Upper lobe of left lung (tissue), 6 donors: ENCODE measurements at regions not wholly inside any gene's neighbourhood (a gene's known extent, or its start where the extent isn't known, plus 50 kb on each side); places are given as distances from the start of the nearest gene placed in this dataset.

Source experiments
- ATAC-seq, 2 donors: fragments of 200-7000 bp; cut with Tn5 transposase; one replicate each; pipeline ENCODE4 v1.9.1; 2022; ENCODE audit warnings: mild to moderate bottlenecking in 2 of 2, moderate library complexity in 2 of 2; ENCODE audit not compliant: low FRiP score in 2 of 2
- DNase-seq, 2 donors: peaks; one replicate each; pipeline ENCODE4 v3.0.0-alpha.2; 2019 to 2020
- H3K27ac ChIP-seq, 4 donors: fragments of 200-600 bp; sonication (generic); one replicate each; pipeline ENCODE4 v1.5.1; 2016 to 2019
- H3K27me3 ChIP-seq, 4 donors: fragments of 200-600 bp; sonication (generic); one replicate each; pipeline ENCODE4 v1.5.1; 2017 to 2019
- H3K36me3 ChIP-seq, 4 donors: fragments of 200-600 bp; sonication (generic); one replicate each; pipeline ENCODE4 v1.5.1; 2016 to 2019
- H3K4me1 ChIP-seq, 4 donors: fragments of 200-600 bp; sonication (generic); one replicate each; pipeline ENCODE4 v1.5.1; 2018 to 2019
- H3K4me3 ChIP-seq, 4 donors: fragments of 200-600 bp; sonication (generic); one replicate each; pipeline ENCODE4 v1.5.1; 2017 to 2019; ENCODE audit warnings: mild to moderate bottlenecking in 2 of 4, moderate library complexity in 1 of 4
- H3K9me3 ChIP-seq, 4 donors: fragments of 200-600 bp; sonication (generic); one replicate each; pipeline ENCODE4 v1.5.1; 2018 to 2019
- CTCF ChIP-seq, 6 experiments: fragments of 450-650 bp in 4 of 6; fragments of 200-600 bp in 2 of 6; sonication (generic) in 2 of 6; IDR thresholded peaks; one replicate each; pipeline ENCODE4 v1.5.1; 2016 to 2019; ENCODE audit warnings: antibody characterized with exemption in 6 of 6
- EP300 ChIP-seq, 4 donors: sonication (generic); formaldehyde crosslinking; IDR thresholded peaks; one replicate each; pipeline ENCODE4 v1.5.1; 2017; ENCODE audit warnings: antibody characterized with exemption in 4 of 4, control low read depth in 2 of 4
- POLR2A ChIP-seq, 4 donors: fragments of 450-650 bp; IDR thresholded peaks; one replicate each; pipeline ENCODE4 v1.5.1; 2016 to 2017; ENCODE audit warnings: antibody characterized with exemption in 4 of 4, mild to moderate bottlenecking in 2 of 4
- POLR2AphosphoS5 ChIP-seq, 2 donors: sonication (generic); formaldehyde crosslinking; IDR thresholded peaks; one replicate each; pipeline ENCODE4 v1.5.1; 2017; ENCODE audit warnings: antibody characterized with exemption in 2 of 2
- WGBS, 2 donors: methylation state at CpG; one replicate each; pipeline ENCODE4 v1.1.5; 2017 to 2018; 5-methylcytosine and 5-hydroxymethylcytosine counted together
- donor health status: DM: no; HTN: no; CAD: no; lungs with moderate emphysema.
- donor health status: DM: no; HTN: yes; CAD: no; lungs with severe emphysema.

DNA sequence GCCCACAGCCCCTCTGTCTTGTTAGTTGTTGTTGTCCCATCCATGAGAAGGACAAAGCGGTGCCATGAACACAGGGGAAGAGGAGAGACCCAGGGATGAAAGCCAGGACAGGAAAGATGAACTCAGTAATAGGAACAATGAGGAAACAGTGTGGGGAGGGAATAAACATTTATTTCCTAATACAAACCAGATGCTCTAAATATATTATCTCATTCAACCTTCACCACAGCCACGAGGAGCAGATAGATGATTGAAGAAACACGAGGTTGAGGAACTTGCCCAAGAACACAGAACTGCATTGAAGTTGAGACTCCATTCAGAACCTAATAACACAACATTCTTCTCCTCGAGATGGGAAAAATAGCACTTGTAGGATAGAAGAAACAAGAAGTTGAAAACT, 53.0 kb upstream of the AIG1 start:
- DNase-seq (no peak), ATAC-seq (peak in 1 of 2 donors; percentile 89)
- Histone ChIP-seq H3K4me3 (no peak overlapping the region), H3K9me3 (no peaks in the 10 kb centered on the region), H3K27ac (no peak overlapping the region), H3K4me1 (no peaks in the 10 kb centered on the region), H3K36me3 (no peaks in the 10 kb centered on the region), H3K27me3 (no peaks in the 10 kb centered on the region)
- TF ChIP-seq POLR2A (IDR thresholded peaks at IDR 0.05), result no peak
- 56 to 68% methylated on average over 4 of the region's 4 CpGs for WGBS, 2 donors

- no peak for DNase-seq
- 61 to 72% methylated on average over 3 of the region's 3 CpGs for WGBS, 2 donors
- H3K9me3 ChIP-seq, result no peaks in the 10 kb centered on the region
- no peak for TF ChIP-seq POLR2AphosphoS5 (IDR thresholded peaks at IDR 0.05)
- TF ChIP-seq CTCF (IDR thresholded peaks at IDR 0.05), result no peak
- no peak for TF ChIP-seq POLR2A (IDR thresholded peaks at IDR 0.05)
- no peak for TF ChIP-seq EP300 (IDR thresholded peaks at IDR 0.05)
- no peak overlapping the region for H3K4me3 ChIP-seq
- no peaks in the 10 kb centered on the region for H3K36me3 ChIP-seq
- no peak for ATAC-seq
- H3K4me1 ChIP-seq, result no peaks in the 10 kb centered on the region
- no peaks in the 10 kb centered on the region for H3K27me3 ChIP-seq
- H3K27ac ChIP-seq, result no peak overlapping the region
Observed at GRCh38 chr6:143009851-143010250, 50.8 kb upstream of the AIG1 start.
